A673 (cell line): ENCODE measurements at regions not wholly inside any gene's neighbourhood (a gene's known extent, or its start where the extent isn't known, plus 50 kb on each side); places are given as distances from the start of the nearest gene placed in this dataset.

Source experiments
- EZH2 ChIP-seq: fragments of 200-600 bp; sonication (generic); IDR thresholded peaks from 2 replicates; pipeline ENCODE4 v1.6.1; 2017; ENCODE audit warnings: borderline replicate concordance, low read depth, mild to moderate bottlenecking, mixed read lengths, antibody characterized with exemption, low read length; ENCODE audit not compliant: poor library complexity, severe bottlenecking
- TF ChIP-seq, protein P1 (sequence below): fragments of 300-800, 200-600 bp; sonication (generic); conservative IDR thresholded peaks from 2 replicates; pipeline ENCODE4 v1.5.1; 2017; ENCODE audit warnings: low read depth, mild to moderate bottlenecking, antibody characterized with exemption, low read length, moderate library complexity, mixed read lengths

DNA sequence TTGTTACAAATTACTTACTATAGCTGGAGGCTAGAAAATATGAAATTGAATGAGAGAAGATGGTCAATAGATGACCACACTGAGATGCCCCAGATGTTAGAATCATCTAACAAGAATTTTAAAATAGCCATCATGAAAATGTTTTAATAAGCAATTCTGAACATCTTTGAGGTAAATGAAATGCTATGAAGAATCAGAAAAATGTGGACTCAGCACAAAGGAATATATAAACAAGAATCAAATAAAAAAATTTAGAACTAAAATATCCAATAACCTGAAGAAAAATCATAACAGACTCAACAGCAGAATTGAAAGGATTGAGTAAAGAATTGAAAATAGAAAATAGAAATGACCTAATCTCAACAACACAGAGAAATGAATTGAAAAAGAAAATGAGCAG lies 248.5 kb downstream of the PRDM9 start:
- TF ChIP-seq EZH2, result no peak
- TF ChIP-seq, protein P1, sequence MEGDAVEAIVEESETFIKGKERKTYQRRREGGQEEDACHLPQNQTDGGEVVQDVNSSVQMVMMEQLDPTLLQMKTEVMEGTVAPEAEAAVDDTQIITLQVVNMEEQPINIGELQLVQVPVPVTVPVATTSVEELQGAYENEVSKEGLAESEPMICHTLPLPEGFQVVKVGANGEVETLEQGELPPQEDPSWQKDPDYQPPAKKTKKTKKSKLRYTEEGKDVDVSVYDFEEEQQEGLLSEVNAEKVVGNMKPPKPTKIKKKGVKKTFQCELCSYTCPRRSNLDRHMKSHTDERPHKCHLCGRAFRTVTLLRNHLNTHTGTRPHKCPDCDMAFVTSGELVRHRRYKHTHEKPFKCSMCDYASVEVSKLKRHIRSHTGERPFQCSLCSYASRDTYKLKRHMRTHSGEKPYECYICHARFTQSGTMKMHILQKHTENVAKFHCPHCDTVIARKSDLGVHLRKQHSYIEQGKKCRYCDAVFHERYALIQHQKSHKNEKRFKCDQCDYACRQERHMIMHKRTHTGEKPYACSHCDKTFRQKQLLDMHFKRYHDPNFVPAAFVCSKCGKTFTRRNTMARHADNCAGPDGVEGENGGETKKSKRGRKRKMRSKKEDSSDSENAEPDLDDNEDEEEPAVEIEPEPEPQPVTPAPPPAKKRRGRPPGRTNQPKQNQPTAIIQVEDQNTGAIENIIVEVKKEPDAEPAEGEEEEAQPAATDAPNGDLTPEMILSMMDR, result no peak
